SHP77 (cell line): ENCODE measurements at regions not wholly inside any gene's neighbourhood (a gene's known extent, or its start where the extent isn't known, plus 50 kb on each side); places are given as distances from the start of the nearest gene placed in this dataset.
"Not testable (repeated sequence)": the region's sequence is repeated elsewhere in the genome, so short reads cannot be mapped to it uniquely, and the experiment has no call there.

Experiments used
- DNase-seq, 2 experiments: peaks; one replicate each; lab custom pipeline; 2025; lab: John Stamatoyannopoulos, UW

GRCh38 chr7:84880326-84880997 is 306.4 kb downstream of the SEMA3D start:
- not testable (repeated sequence) for DNase-seq

- no peak for DNase-seq
These were observed 307.1 kb downstream of the SEMA3D start for GRCh38 chr7:84879570-84880325.

- no peak for DNase-seq
These were observed 308.8 kb downstream of the SEMA3D start for GRCh38 chr7:84877943-84878570.

GRCh38 chr7:84876061-84876821 is 310.6 kb downstream of the SEMA3D start:
- no peak for DNase-seq

GRCh38 chr7:84865560-84865959 is 321.3 kb downstream of the SEMA3D start:
- no peak for DNase-seq

GRCh38 chr7:84857336-84857735 is 329.5 kb downstream of the SEMA3D start:
- no peak for DNase-seq

GRCh38 chr7:84855758-84856157 is 331.1 kb downstream of the SEMA3D start:
- DNase-seq, result no peak

GRCh38 chr7:84848974-84849372 is 337.9 kb downstream of the SEMA3D start:
- DNase-seq, result not testable (repeated sequence)

- no peak for DNase-seq
These were observed 338.5 kb downstream of the SEMA3D start for GRCh38 chr7:84848219-84848973.

- no peak for DNase-seq
These were observed 339.1 kb downstream of the SEMA3D start for GRCh38 chr7:84847790-84848189.

- DNase-seq, result no peak
These were observed 339.8 kb downstream of the SEMA3D start for GRCh38 chr7:84847038-84847437.

GRCh38 chr7:84845971-84846370 is 340.9 kb downstream of the SEMA3D start:
- DNase-seq, result no peak

GRCh38 chr7:84844771-84845170 is 342.1 kb downstream of the SEMA3D start:
- no peak for DNase-seq

- no peak for DNase-seq
These were observed 345.0 kb downstream of the SEMA3D start for GRCh38 chr7:84841809-84842208.

GRCh38 chr7:84838857-84839256 is 348.0 kb downstream of the SEMA3D start:
- DNase-seq, result no peak

GRCh38 chr7:84837405-84837804 is 349.5 kb downstream of the SEMA3D start:
- DNase-seq, result no peak

GRCh38 chr7:84829719-84830118 is 357.1 kb downstream of the SEMA3D start:
- DNase-seq, result no peak

- DNase-seq, result no peak
These were observed 362.7 kb downstream of the SEMA3D start for GRCh38 chr7:84824057-84824651.

GRCh38 chr7:84823530-84823929 is 363.3 kb downstream of the SEMA3D start:
- no peak for DNase-seq

- no peak for DNase-seq
These were observed 363.8 kb downstream of the SEMA3D start for GRCh38 chr7:84822941-84823510.
